K562 (cell line): ENCODE measurements at regions not wholly inside any gene's neighbourhood (a gene's known extent, or its start where the extent isn't known, plus 50 kb on each side); places are given as distances from the start of the nearest gene placed in this dataset.

Experiments
- ATAC-seq: fragments of 200-7000 bp; cut with Tn5 transposase; 3 replicates; pipeline ENCODE4 v1.9.1; 2020; ENCODE audit warnings: moderate library complexity
- BruUV-seq: library from RNA; stranded (reverse); fragments of 400-500 nt; replicated peaks from 2 replicates; lab custom pipeline; 2021; lab: Mats Ljungman, UMichigan
- CTCF ChIA-PET: fragments of 300-600 bp; formaldehyde crosslinking; extraction: SDS; loops from one replicate; lab custom pipeline; 2021; ENCODE audit warnings: low intra/inter-chr PET ratio; lab: Yijun Ruan, JAX
- POLR2A ChIA-PET: fragments of 300-600, 350-650 bp; sonication (Branson Sonifier 250); formaldehyde crosslinking; extraction: SDS; loops from one replicate; lab custom pipeline; 2021; ENCODE audit warnings: antibody characterized with exemption, inconsistent platforms; lab: Yijun Ruan, JAX
- DNase-seq, 4 experiments: peaks; one replicate each; pipeline versions ENCODE4 v3.0.0 to v3.0.0-alpha.2; 2011 to 2018; ENCODE audit warnings: low spot score in 3 of 4, mixed read lengths in 3 of 4; ENCODE audit errors: extremely low read depth in 1 of 4
- FAIRE-seq: peaks from 2 replicates; lab custom pipeline; 2011; peaks lifted over from hg19 to GRCh38; lab: Jason Lieb, UNC
- H2AFZ ChIP-seq: 2 replicates; pipeline ENCODE4 v1.6.0; 2011; ENCODE audit warnings: low read depth, low read length, control low read depth, inconsistent platforms
- H3K27ac ChIP-seq: fragments of 200-600 bp; 3 replicates; pipeline ENCODE4 v1.8.0; 2011; ENCODE audit warnings: low read depth, mild to moderate bottlenecking, control low read depth, inconsistent platforms, low read length, moderate library complexity, mixed read lengths; ENCODE audit errors: extremely low read depth
- H3K27me3 ChIP-seq, 2 experiments: fragments of 300-600 bp in 1 of 2; 2 replicates in 1 of 2; 3 replicates in 1 of 2; pipeline versions ENCODE4 v1.6.0 to v1.8.0; 2011; ENCODE audit warnings: inconsistent platforms in 2 of 2, low read length in 2 of 2, mild to moderate bottlenecking in 1 of 2, mixed read lengths in 1 of 2, moderate library complexity in 1 of 2; ENCODE audit not compliant: control insufficient read depth in 2 of 2, insufficient read depth in 2 of 2
- H3K36me3 ChIP-seq: fragments of 300-600 bp; 3 replicates; pipeline ENCODE4 v1.8.0; 2011; ENCODE audit warnings: mild to moderate bottlenecking, low read length, inconsistent platforms; ENCODE audit not compliant: control insufficient read depth, insufficient read depth
- H3K4me1 ChIP-seq, 2 experiments: fragments of 200-600 bp in 1 of 2; replicated peaks in 1 of 2; 2 replicates in 1 of 2; 3 replicates in 1 of 2; pipeline versions ENCODE4 v1.5.1 to v1.8.0; 2011; ENCODE audit warnings: inconsistent platforms in 2 of 2, low read length in 2 of 2, mild to moderate bottlenecking in 1 of 2, mixed read lengths in 1 of 2, moderate library complexity in 1 of 2; ENCODE audit not compliant: control insufficient read depth in 2 of 2, insufficient read depth in 2 of 2
- H3K4me2 ChIP-seq: 2 replicates; pipeline ENCODE4 v1.6.1; 2011; ENCODE audit warnings: low read length, control low read depth, inconsistent platforms, mixed read lengths; ENCODE audit not compliant: insufficient read depth
- H3K4me3 ChIP-seq: fragments of 200-600 bp; sonication (generic), shearing (Covaris generic); 2 replicates; pipeline ENCODE4 v1.5.1; 2016; ENCODE audit warnings: control low read depth, inconsistent platforms
- H3K79me2 ChIP-seq: fragments of 200-600 bp; 3 replicates; pipeline ENCODE4 v1.8.0; 2011; ENCODE audit warnings: low read length, inconsistent platforms; ENCODE audit not compliant: control insufficient read depth, insufficient read depth
- H3K9ac ChIP-seq, 2 experiments: 2 replicates each; pipeline versions ENCODE4 v1.6.0 to v1.6.1; 2011; ENCODE audit warnings: low read depth in 2 of 2, low read length in 2 of 2, control low read depth in 1 of 2, inconsistent platforms in 1 of 2, mild to moderate bottlenecking in 1 of 2, mixed read lengths in 1 of 2; ENCODE audit not compliant: insufficient read depth in 1 of 2
- H3K9me1 ChIP-seq: one replicate; pipeline ENCODE4 v1.6.0; 2011; ENCODE audit warnings: inconsistent platforms, mild to moderate bottlenecking, low read length, moderate library complexity; ENCODE audit not compliant: control insufficient read depth, insufficient read depth
- H3K9me3 ChIP-seq: replicated peaks from 2 replicates; pipeline ENCODE4 v1.5.1; 2011; ENCODE audit warnings: low read depth, low read length, inconsistent platforms; ENCODE audit not compliant: control insufficient read depth, insufficient read depth
- H4K20me1 ChIP-seq: replicated peaks from 2 replicates; pipeline ENCODE4 v1.6.1; 2011; ENCODE audit warnings: low read length, inconsistent platforms, mixed read lengths; ENCODE audit not compliant: control insufficient read depth, insufficient read depth
- AFF4 ChIP-seq: sonication (generic); formaldehyde crosslinking; IDR thresholded peaks from 2 replicates; pipeline ENCODE4 v1.8.0; 2023; ENCODE audit warnings: mild to moderate bottlenecking, missing genetic modification reagents
- HNRNPH1 ChIP-seq: fragments of 200-400 bp; formaldehyde crosslinking; optimal IDR thresholded peaks from 2 replicates; pipeline ENCODE3; 2017; ENCODE audit warnings: low read depth, mild to moderate bottlenecking, low read length, moderate library complexity
- JUN ChIP-seq, 2 experiments: sonication (generic) in 1 of 2; formaldehyde crosslinking in 1 of 2; IDR thresholded peaks; 2 replicates each; pipeline versions ENCODE4 v1.6.1 to v1.8.0; 2012 to 2022; ENCODE audit warnings: borderline replicate concordance in 2 of 2, mild to moderate bottlenecking in 2 of 2, improper control_type of control experiment in 1 of 2, low read depth in 1 of 2, low read length in 1 of 2, missing genetic modification reagents in 1 of 2
- ZBTB17 ChIP-seq: fragments of 450-650 bp; formaldehyde crosslinking; IDR thresholded peaks from 2 replicates; pipeline ENCODE4 v1.4.0; 2020; ENCODE audit warnings: mild to moderate bottlenecking
- ZBTB40 ChIP-seq, 2 experiments: fragments of 450-650 bp in 1 of 2; sonication (generic) in 1 of 2; formaldehyde crosslinking in 1 of 2; IDR thresholded peaks; 2 replicates each; pipeline versions ENCODE4 v1.7.1 to v1.9.0; 2016 to 2022; ENCODE audit warnings: inconsistent platforms in 1 of 2, mild to moderate bottlenecking in 1 of 2, missing genetic modification reagents in 1 of 2
- ZNF445 ChIP-seq: fragments of 250-450 bp; sonication (Bioruptor Pico); IDR thresholded peaks from 2 replicates; pipeline ENCODE4 v1.4.0; 2020; ENCODE audit warnings: low read depth, mild to moderate bottlenecking, moderate library complexity
- ZNF717 ChIP-seq: fragments of 250-450 bp; sonication (Bioruptor Pico); IDR thresholded peaks from 2 replicates; pipeline ENCODE4 v1.5.0; 2021
- WGBS: fragments of 100-300 bp; shearing (Covaris generic); methylation state at CpG from one replicate; pipeline ENCODE4 v1.1.6; 2016; ENCODE audit warnings: low coverage, mixed read lengths; ENCODE audit not compliant: insufficient coverage; ENCODE audit errors: missing lambda C conversion rate; 5-methylcytosine and 5-hydroxymethylcytosine counted together
- in situ Hi-C: fragments of 300-500 bp; cut with MboI; formaldehyde crosslinking; loops from 4 replicates; pipeline ENCODE4 v1.15.0; 2018; ENCODE audit warnings: inconsistent platforms, mixed read lengths
- intact Hi-C: fragments of 100-400 bp; cut with micrococcal nuclease; formaldehyde crosslinking; loops from 2 replicates; pipeline ENCODE4 v1.14.2; 2022

DNA sequence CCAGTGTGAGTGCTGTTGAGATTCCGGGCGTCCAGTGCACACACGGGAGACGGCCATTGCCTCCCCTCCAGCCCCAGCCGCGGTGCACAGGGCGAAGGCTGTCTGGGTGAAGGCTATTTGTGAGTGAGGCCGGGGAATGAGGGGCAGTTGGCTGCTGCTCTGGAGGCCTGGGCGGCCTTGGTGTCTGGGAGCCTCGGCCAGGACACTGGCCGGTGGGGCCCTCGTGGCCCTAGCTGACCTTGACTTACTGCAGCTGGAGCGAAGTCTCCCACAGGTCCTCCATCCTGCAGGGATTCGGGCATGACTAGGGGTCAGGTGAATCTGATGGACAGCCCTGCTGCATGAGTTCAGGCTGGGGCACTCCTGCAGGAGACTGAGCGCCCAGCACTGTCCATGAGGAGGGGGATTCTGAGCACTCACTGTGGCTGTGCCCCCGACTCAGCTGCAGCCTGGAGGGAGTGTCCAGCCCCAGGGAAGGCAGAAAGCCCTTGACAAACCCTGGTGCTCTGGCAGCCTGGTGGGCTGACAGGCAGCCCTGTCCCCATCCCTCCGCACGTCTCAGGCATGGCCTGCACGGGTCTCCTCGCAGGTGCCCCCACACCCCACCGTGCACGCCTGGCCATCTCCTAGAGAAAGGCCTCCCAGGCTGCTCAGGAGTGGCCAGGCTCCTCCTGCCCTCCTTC is 52.7 kb upstream of the FAM20C start:
- Histone ChIP-seq H3K4me3 (no peak overlapping the region), H3K79me2 (no peaks in the 10 kb centered on the region), H2AFZ (no peak overlapping the region), H4K20me1 (peaks cover 9% of the 10 kb centered on the region), H3K4me2 (no peak overlapping the region), H3K9me3 (no peaks in the 10 kb centered on the region), H3K9ac (peak overlapping the region in 1 of 2 experiments; percentile 24; a peak in 1 of 4 replicates), H3K4me1 (peaks cover 0 to 8% of the 10 kb centered on the region in 2 experiments; a peak in 2 of 5 replicates), H3K27me3 (peaks cover 64 to 93% of the 10 kb centered on the region in 2 experiments), H3K9me1 (no peaks in the 10 kb centered on the region), H3K27ac (no peak overlapping the region), H3K36me3 (no peaks in the 10 kb centered on the region)
- ATAC-seq (no peak), FAIRE-seq (no peak), DNase-seq (no peak)
- intact Hi-C loops (no loop called here), in situ Hi-C loops (no loop called here)
- TF ChIP-seq ZBTB40 (IDR thresholded peaks at IDR 0.05) (no peak), ZBTB40 (CRISPR knock-in tag; IDR thresholded peaks at IDR 0.05) (no peak), ZNF445 (CRISPR knock-in tag) (no peak), JUN (IDR thresholded peaks at IDR 0.05; ENCODE audit: borderline replicate concordance, low read depth, low read length) (no peak), JUN (CRISPR knock-in tag; IDR thresholded peaks at IDR 0.05; ENCODE audit: borderline replicate concordance) (no peak), ZNF717 (CRISPR knock-in tag) (no peak), HNRNPH1 (no peak), AFF4 (CRISPR knock-in tag) (no peak), ZBTB17 (CRISPR knock-in tag) (no peak)
- CTCF ChIA-PET = no interaction called here
- 2% methylated on average over 19 of the region's 22 CpGs for WGBS
- no TSS peak for BruUV-seq
- POLR2A ChIA-PET = interaction anchor here (1.3 kb wide), 1 partner anchor 52 kb away, joined by 3 read pairs; no protein-coding TSS in a partner anchor
